ENCODE measurements at regions not wholly inside any gene's neighbourhood (a gene's known extent, or its start where the extent isn't known, plus 50 kb on each side); places are given as distances from the start of the nearest gene placed in this dataset.
"Not testable (repeated sequence)": the region's sequence is repeated elsewhere in the genome, so short reads cannot be mapped to it uniquely, and the experiment has no call there.

GRCh38 chr15:61404567-61404966 lies 175.5 kb upstream of the RORA start:
- DNase-seq (ENCODE audit: low read depth): no peak

GRCh38 chr15:61403884-61404283 lies 174.8 kb upstream of the RORA start:
- DNase-seq (ENCODE audit: low read depth): no peak

GRCh38 chr15:61401903-61402698 lies 173.0 kb upstream of the RORA start:
- DNase-seq (ENCODE audit: low read depth): no peak

GRCh38 chr15:61398310-61398709 lies 169.2 kb upstream of the RORA start:
- no peak for DNase-seq (ENCODE audit: low read depth)

GRCh38 chr15:61396235-61396919 lies 167.3 kb upstream of the RORA start:
- DNase-seq (ENCODE audit: low read depth): no peak

GRCh38 chr15:61393949-61394348 lies 164.8 kb upstream of the RORA start:
- peak; percentile 24 for DNase-seq (ENCODE audit: low read depth)

GRCh38 chr15:61393524-61393923 lies 164.4 kb upstream of the RORA start:
- DNase-seq (ENCODE audit: low read depth): no peak

- no peak for DNase-seq (ENCODE audit: low read depth)
Measured at GRCh38 chr15:61390138-61390537, 161.0 kb upstream of the RORA start.

- DNase-seq (ENCODE audit: low read depth): no peak
Measured at GRCh38 chr15:61389334-61390028, 160.4 kb upstream of the RORA start.

GRCh38 chr15:61387675-61388074 lies 158.6 kb upstream of the RORA start:
- no peak for DNase-seq (ENCODE audit: low read depth)

GRCh38 chr15:61383421-61383820 lies 154.3 kb upstream of the RORA start:
- DNase-seq (ENCODE audit: low read depth): no peak

GRCh38 chr15:61382927-61383326 lies 153.8 kb upstream of the RORA start:
- DNase-seq (ENCODE audit: low read depth): no peak

GRCh38 chr15:61381501-61381900 lies 152.4 kb upstream of the RORA start:
- DNase-seq (ENCODE audit: low read depth): no peak

GRCh38 chr15:61380270-61380669 lies 151.2 kb upstream of the RORA start:
- DNase-seq (ENCODE audit: low read depth): no peak

GRCh38 chr15:61379005-61379404 lies 149.9 kb upstream of the RORA start:
- DNase-seq (ENCODE audit: low read depth): no peak

- no peak for DNase-seq (ENCODE audit: low read depth)
Measured at GRCh38 chr15:61376961-61377360, 147.9 kb upstream of the RORA start.

GRCh38 chr15:61376516-61376915 lies 147.4 kb upstream of the RORA start:
- DNase-seq (ENCODE audit: low read depth): no peak

GRCh38 chr15:61374848-61375247 lies 145.7 kb upstream of the RORA start:
- DNase-seq (ENCODE audit: low read depth): no peak

- DNase-seq (ENCODE audit: low read depth): no peak
Measured at GRCh38 chr15:61367953-61368352, 138.9 kb upstream of the RORA start.

GRCh38 chr15:61364871-61365270 lies 135.8 kb upstream of the RORA start:
- no peak for DNase-seq (ENCODE audit: low read depth)

GRCh38 chr15:61362912-61363311 lies 133.8 kb upstream of the RORA start:
- not testable (repeated sequence) for DNase-seq (ENCODE audit: low read depth)

GRCh38 chr15:61344293-61344692 lies 115.2 kb upstream of the RORA start:
- no peak for DNase-seq (ENCODE audit: low read depth)

- no peak for DNase-seq (ENCODE audit: low read depth)
Measured at GRCh38 chr15:61342390-61342789, 113.3 kb upstream of the RORA start.
